Prostate gland (tissue), 2 donors: ENCODE measurements at regions not wholly inside any gene's neighbourhood (a gene's known extent, or its start where the extent isn't known, plus 50 kb on each side); places are given as distances from the start of the nearest gene placed in this dataset.
A peak's percentile ranks its signal among the peaks of the same experiment; 100 is the strongest.
"Not testable (repeated sequence)": the region's sequence is repeated elsewhere in the genome, so short reads cannot be mapped to it uniquely, and the experiment has no call there.

Source experiments
- DNase-seq: peaks from one replicate; pipeline ENCODE4 v3.0.0-alpha.2; 2019; ENCODE audit warnings: low spot score
- H3K27ac ChIP-seq, 2 donors: fragments of 200-600 bp; sonication (generic); 2 replicates each; pipeline ENCODE4 v1.5.1; 2017 to 2019
- H3K27me3 ChIP-seq: fragments of 200-600 bp; sonication (generic); replicated peaks from 2 replicates; pipeline ENCODE4 v1.5.1; 2019; ENCODE audit not compliant: insufficient read depth
- H3K36me3 ChIP-seq, 2 donors: fragments of 200-600 bp; sonication (generic); 1 replicate in 1 of 2; 2 replicates in 1 of 2; pipeline versions ENCODE4 v1.5.1 to v1.8.1; 2017 to 2019
- H3K4me1 ChIP-seq: fragments of 200-600 bp; sonication (generic); replicated peaks from 2 replicates; pipeline ENCODE4 v1.5.1; 2019
- H3K4me3 ChIP-seq, 2 donors: fragments of 200-600 bp; sonication (generic); 2 replicates each; pipeline ENCODE4 v1.5.1; 2017 to 2019
- H3K9me3 ChIP-seq: fragments of 200-600 bp; sonication (generic); 2 replicates; pipeline ENCODE4 v1.5.1; 2017
- POLR2A ChIP-seq: fragments of 450-650 bp; IDR thresholded peaks from one replicate; pipeline ENCODE4 v1.6.1; 2016; ENCODE audit warnings: antibody characterized with exemption, mild to moderate bottlenecking
- POLR2AphosphoS5 ChIP-seq: sonication (generic); formaldehyde crosslinking; IDR thresholded peaks from one replicate; pipeline ENCODE4 v1.6.1; 2017; ENCODE audit warnings: antibody characterized with exemption
- WGBS: methylation state at CpG from one replicate; pipeline ENCODE4 v1.1.5; 2018; 5-methylcytosine and 5-hydroxymethylcytosine counted together
- intact Hi-C: fragments of 100-400 bp; cut with DNase I; formaldehyde crosslinking; loops from one replicate; pipeline ENCODE4 v1.14.2; 2022
- TF ChIP-seq, protein P1 (sequence below), 4 experiments: fragments of 200-600 bp in 2 of 4; fragments of 450-650 bp in 2 of 4; sonication (generic) in 2 of 4; IDR thresholded peaks; 1 replicate in 3 of 4; 2 replicates in 1 of 4; pipeline ENCODE4 v1.5.1; 2016 to 2019; ENCODE audit warnings: antibody characterized with exemption in 4 of 4, mild to moderate bottlenecking in 2 of 4, moderate library complexity in 2 of 4

DNA sequence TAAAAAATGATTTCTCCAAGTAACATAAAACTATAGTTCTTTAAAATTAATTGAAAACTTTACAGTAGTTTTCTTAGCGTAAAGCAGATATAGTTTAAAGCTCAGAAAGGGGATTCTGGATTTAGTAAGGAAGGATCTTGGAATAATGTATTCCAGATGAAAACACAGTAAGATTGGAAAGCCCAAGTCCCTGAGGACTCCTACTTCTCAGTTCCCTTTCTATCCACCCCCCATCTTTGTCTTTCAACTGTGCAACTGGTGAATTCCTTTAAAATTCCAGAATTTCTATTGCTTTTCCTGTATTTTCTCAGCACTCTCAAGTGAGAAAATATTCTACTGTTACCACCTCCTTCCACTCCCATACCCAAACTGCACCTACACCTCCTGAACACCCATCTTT, 184.5 kb upstream of the FBN2 start:
- Histone ChIP-seq H3K4me3 (no peak overlapping the region), H3K27ac (no peak overlapping the region), H3K27me3 (no peaks in the 10 kb centered on the region), H3K4me1 (no peaks in the 10 kb centered on the region), H3K36me3 (no peaks in the 10 kb centered on the region), H3K9me3 (no peaks in the 10 kb centered on the region)
- intact Hi-C loops = no loop called here
- TF ChIP-seq POLR2A = no peak
- no peak for TF ChIP-seq POLR2AphosphoS5
- TF ChIP-seq, protein P1, sequence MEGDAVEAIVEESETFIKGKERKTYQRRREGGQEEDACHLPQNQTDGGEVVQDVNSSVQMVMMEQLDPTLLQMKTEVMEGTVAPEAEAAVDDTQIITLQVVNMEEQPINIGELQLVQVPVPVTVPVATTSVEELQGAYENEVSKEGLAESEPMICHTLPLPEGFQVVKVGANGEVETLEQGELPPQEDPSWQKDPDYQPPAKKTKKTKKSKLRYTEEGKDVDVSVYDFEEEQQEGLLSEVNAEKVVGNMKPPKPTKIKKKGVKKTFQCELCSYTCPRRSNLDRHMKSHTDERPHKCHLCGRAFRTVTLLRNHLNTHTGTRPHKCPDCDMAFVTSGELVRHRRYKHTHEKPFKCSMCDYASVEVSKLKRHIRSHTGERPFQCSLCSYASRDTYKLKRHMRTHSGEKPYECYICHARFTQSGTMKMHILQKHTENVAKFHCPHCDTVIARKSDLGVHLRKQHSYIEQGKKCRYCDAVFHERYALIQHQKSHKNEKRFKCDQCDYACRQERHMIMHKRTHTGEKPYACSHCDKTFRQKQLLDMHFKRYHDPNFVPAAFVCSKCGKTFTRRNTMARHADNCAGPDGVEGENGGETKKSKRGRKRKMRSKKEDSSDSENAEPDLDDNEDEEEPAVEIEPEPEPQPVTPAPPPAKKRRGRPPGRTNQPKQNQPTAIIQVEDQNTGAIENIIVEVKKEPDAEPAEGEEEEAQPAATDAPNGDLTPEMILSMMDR (IDR thresholded peaks at IDR 0.05) = no peak
- DNase-seq = no peak
- WGBS = 92% methylated on average over 1 of the region's 1 CpG

DNA sequence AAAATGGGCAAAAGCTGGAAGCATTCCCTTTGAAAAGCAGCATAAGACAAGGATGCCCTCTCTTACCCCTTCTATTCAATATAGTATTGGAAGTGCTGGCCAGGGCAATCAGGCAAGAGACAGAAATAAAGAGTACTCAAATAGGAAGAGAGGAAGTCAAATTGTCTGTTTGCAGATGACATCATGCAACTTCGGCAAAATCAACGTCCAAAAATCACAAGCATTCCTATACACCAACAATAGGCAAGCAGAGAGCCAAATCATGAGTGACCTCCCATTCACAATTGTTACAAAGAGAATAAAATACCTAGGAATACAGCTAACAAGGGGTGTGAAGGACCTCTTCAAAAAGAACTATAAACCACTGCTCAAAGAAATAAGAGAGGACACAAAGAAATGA, 192.0 kb upstream of the FBN2 start:
- H3K27me3 ChIP-seq, H3K4me3 ChIP-seq, DNase-seq, H3K4me1 ChIP-seq, H3K27ac ChIP-seq, H3K9me3 ChIP-seq, H3K36me3 ChIP-seq, intact Hi-C loops: not testable (repeated sequence)
- WGBS = 62% methylated on average over 2 of the region's 2 CpGs

- H3K27ac ChIP-seq, DNase-seq, H3K36me3 ChIP-seq, H3K27me3 ChIP-seq, H3K4me1 ChIP-seq, intact Hi-C loops, H3K4me3 ChIP-seq, H3K9me3 ChIP-seq: not testable (repeated sequence)
- WGBS = 83% methylated on average over 4 of the region's 4 CpGs
Measured at GRCh38 chr5:128735656-128736055, 197.6 kb upstream of the FBN2 start.

- Histone ChIP-seq H3K27me3 (no peaks in the 10 kb centered on the region), H3K4me1 (no peaks in the 10 kb centered on the region), H3K27ac (no peak overlapping the region), H3K36me3 (no peaks in the 10 kb centered on the region), H3K4me3 (no peak overlapping the region), H3K9me3 (no peaks in the 10 kb centered on the region)
- intact Hi-C loops = no loop called here
- DNase-seq = peak; percentile 7
- TF ChIP-seq POLR2AphosphoS5 (no peak), POLR2A (no peak)
- TF ChIP-seq, protein P1 (IDR thresholded peaks at IDR 0.05) = no peak
- WGBS = 37% methylated on average over 1 of the region's 1 CpG
Measured at GRCh38 chr5:128736553-128736952, 198.5 kb upstream of the FBN2 start.

- H3K9me3 ChIP-seq = no peaks in the 10 kb centered on the region
- H3K4me3 ChIP-seq = no peak overlapping the region
- 15% methylated on average over 11 of the region's 11 CpGs for WGBS
- H3K4me1 ChIP-seq = no peaks in the 10 kb centered on the region
- DNase-seq = no peak
- H3K27ac ChIP-seq = no peak overlapping the region
- TF ChIP-seq POLR2AphosphoS5 (no peak), POLR2A (no peak)
- TF ChIP-seq, protein P1 (IDR thresholded peaks at IDR 0.05) = no peak
- no peaks in the 10 kb centered on the region for H3K36me3 ChIP-seq
- intact Hi-C loops = no loop called here
- H3K27me3 ChIP-seq = no peaks in the 10 kb centered on the region
Measured at GRCh38 chr5:128749136-128749898, 211.3 kb upstream of the FBN2 start.

- TF ChIP-seq POLR2A = no peak
- TF ChIP-seq, protein P1 (IDR thresholded peaks at IDR 0.05) = no peak
- no peaks in the 10 kb centered on the region for H3K27me3 ChIP-seq
- H3K27ac ChIP-seq = no peak overlapping the region
- H3K4me1 ChIP-seq = no peaks in the 10 kb centered on the region
- intact Hi-C loops = no loop called here
- 38% methylated on average over 1 of the region's 1 CpG for WGBS
- no peak overlapping the region for H3K4me3 ChIP-seq
- no peak for DNase-seq
- no peaks in the 10 kb centered on the region for H3K9me3 ChIP-seq
- no peaks in the 10 kb centered on the region for H3K36me3 ChIP-seq
Measured at GRCh38 chr5:128750155-128750554, 212.1 kb upstream of the FBN2 start.
